ENCODE measurements at regions not wholly inside any gene's neighbourhood (a gene's known extent, or its start where the extent isn't known, plus 50 kb on each side); places are given as distances from the start of the nearest gene placed in this dataset.

GRCh38 chr4:65050786-65051185 lies 619.5 kb downstream of the EPHA5 start:
- TF ChIP-seq, protein P1, sequence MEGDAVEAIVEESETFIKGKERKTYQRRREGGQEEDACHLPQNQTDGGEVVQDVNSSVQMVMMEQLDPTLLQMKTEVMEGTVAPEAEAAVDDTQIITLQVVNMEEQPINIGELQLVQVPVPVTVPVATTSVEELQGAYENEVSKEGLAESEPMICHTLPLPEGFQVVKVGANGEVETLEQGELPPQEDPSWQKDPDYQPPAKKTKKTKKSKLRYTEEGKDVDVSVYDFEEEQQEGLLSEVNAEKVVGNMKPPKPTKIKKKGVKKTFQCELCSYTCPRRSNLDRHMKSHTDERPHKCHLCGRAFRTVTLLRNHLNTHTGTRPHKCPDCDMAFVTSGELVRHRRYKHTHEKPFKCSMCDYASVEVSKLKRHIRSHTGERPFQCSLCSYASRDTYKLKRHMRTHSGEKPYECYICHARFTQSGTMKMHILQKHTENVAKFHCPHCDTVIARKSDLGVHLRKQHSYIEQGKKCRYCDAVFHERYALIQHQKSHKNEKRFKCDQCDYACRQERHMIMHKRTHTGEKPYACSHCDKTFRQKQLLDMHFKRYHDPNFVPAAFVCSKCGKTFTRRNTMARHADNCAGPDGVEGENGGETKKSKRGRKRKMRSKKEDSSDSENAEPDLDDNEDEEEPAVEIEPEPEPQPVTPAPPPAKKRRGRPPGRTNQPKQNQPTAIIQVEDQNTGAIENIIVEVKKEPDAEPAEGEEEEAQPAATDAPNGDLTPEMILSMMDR (IDR thresholded peaks at IDR 0.05): no peak
- no peak for TF ChIP-seq POLR2AphosphoS5 (IDR thresholded peaks at IDR 0.05)

Measured in breast epithelium (tissue), 3 donors.